ENCODE measurements at regions not wholly inside any gene's neighbourhood (a gene's known extent, or its start where the extent isn't known, plus 50 kb on each side); places are given as distances from the start of the nearest gene placed in this dataset.

DNA sequence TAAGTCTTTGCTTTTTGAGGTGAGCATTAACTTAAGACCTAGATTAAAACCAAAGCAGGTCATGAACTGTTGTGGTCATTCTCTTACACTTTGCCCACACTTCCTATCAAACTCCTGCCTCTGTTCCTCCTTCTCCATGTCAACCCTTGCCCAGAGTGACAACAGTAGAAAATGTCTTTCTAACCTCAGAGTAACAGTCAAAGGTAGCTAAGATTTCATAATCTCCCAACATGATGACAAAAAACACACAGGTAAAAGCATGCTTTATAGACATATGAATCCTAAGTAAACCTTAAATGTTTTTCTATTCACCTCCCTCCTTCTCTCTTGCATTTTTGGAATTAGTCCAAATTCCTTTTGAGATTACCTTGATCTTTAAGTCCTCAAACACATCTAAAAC lies 422.3 kb downstream of the SPATA31D1 start:
- Histone ChIP-seq H3K27me3 (no peaks in the 10 kb centered on the region), H3K4me3 (no peak overlapping the region), H3K9me3 (no peaks in the 10 kb centered on the region), H3K27ac (no peak overlapping the region), H3K36me3 (no peaks in the 10 kb centered on the region), H3K4me1 (peaks cover 0 to 19% (median 5%) of the 10 kb centered on the region in 3 donors)
- no peak for TF ChIP-seq POLR2A (IDR thresholded peaks at IDR 0.05)
- TF ChIP-seq, protein P1, sequence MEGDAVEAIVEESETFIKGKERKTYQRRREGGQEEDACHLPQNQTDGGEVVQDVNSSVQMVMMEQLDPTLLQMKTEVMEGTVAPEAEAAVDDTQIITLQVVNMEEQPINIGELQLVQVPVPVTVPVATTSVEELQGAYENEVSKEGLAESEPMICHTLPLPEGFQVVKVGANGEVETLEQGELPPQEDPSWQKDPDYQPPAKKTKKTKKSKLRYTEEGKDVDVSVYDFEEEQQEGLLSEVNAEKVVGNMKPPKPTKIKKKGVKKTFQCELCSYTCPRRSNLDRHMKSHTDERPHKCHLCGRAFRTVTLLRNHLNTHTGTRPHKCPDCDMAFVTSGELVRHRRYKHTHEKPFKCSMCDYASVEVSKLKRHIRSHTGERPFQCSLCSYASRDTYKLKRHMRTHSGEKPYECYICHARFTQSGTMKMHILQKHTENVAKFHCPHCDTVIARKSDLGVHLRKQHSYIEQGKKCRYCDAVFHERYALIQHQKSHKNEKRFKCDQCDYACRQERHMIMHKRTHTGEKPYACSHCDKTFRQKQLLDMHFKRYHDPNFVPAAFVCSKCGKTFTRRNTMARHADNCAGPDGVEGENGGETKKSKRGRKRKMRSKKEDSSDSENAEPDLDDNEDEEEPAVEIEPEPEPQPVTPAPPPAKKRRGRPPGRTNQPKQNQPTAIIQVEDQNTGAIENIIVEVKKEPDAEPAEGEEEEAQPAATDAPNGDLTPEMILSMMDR (IDR thresholded peaks at IDR 0.05), result no peak
- DNase-seq, result no peak
- intact Hi-C loops (cut with DNase I), result no loop called here

DNA sequence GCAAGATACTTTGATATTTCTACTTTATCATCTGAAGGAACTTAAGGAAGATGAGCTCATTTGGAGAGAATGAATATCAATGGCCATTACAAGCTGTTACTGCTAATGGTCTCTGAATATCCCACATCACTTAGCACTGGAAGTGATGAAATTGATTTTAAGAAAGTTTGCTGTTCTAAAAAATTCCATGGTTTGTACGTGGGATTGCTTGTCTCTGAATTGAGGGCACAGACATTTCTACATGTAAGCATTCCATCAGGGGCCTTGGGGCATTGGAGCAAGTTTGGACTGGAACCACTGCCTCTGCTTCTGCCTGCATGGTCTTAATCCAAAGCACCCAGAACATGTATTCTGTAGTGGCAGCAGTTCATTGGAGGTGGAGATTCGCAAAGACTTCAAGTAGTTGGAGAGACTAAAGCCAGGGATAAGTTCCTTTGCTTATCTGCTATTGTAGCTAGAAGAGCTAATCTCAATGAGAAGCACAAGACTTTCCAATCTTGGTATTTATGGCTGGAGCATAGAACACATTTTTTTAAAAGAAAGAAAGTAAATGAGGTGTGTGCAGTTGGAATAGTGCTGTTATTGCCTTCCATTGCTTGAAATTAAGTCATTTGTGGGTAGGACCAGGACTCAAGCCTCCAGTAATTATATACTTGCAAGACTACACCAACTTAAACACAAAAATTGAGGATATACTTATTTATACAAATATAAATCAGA lies 424.2 kb downstream of the SPATA31D1 start:
- H3K36me3 ChIP-seq, result no peaks in the 10 kb centered on the region
- peaks cover 0 to 19% (median 5%) of the 10 kb centered on the region in 3 donors for H3K4me1 ChIP-seq
- no peak overlapping the region for H3K4me3 ChIP-seq
- intact Hi-C loops (cut with DNase I), result no loop called here
- H3K9me3 ChIP-seq, result no peaks in the 10 kb centered on the region
- H3K27ac ChIP-seq, result no peak overlapping the region
- no peaks in the 10 kb centered on the region for H3K27me3 ChIP-seq
- DNase-seq, result no peak
- WGBS, 2 donors, result 23 to 48% methylated on average over 2 of the region's 2 CpGs
- no peak for TF ChIP-seq POLR2A (IDR thresholded peaks at IDR 0.05)
- TF ChIP-seq, protein P1 (IDR thresholded peaks at IDR 0.05), result no peak

- TF ChIP-seq, protein P1 (IDR thresholded peaks at IDR 0.05), result no peak
- no peak for TF ChIP-seq POLR2A (IDR thresholded peaks at IDR 0.05)
- no peaks in the 10 kb centered on the region for H3K27me3 ChIP-seq
- H3K27ac ChIP-seq, result no peak overlapping the region
- H3K4me3 ChIP-seq, result no peak overlapping the region
- no peaks in the 10 kb centered on the region for H3K36me3 ChIP-seq
- WGBS, 2 donors, result 55 to 65% methylated on average over 2 of the region's 2 CpGs
- H3K9me3 ChIP-seq, result no peaks in the 10 kb centered on the region
- H3K4me1 ChIP-seq, result peaks cover 0 to 7% (median 0%) of the 10 kb centered on the region in 3 donors
- intact Hi-C loops (cut with DNase I), result no loop called here
- no peak for DNase-seq
These were observed 428.9 kb downstream of the SPATA31D1 start for GRCh38 chr9:82417501-82417900.

- H3K4me1 ChIP-seq, result no peaks in the 10 kb centered on the region
- no peak overlapping the region for H3K4me3 ChIP-seq
- TF ChIP-seq POLR2A (IDR thresholded peaks at IDR 0.05), result no peak
- TF ChIP-seq, protein P1 (IDR thresholded peaks at IDR 0.05), result no peak
- no peaks in the 10 kb centered on the region for H3K27me3 ChIP-seq
- intact Hi-C loops (cut with DNase I), result no loop called here
- no peak for DNase-seq
- WGBS, 2 donors, result 71% methylated on average over 6 of the region's 6 CpGs
- H3K36me3 ChIP-seq, result no peaks in the 10 kb centered on the region
- no peak overlapping the region for H3K27ac ChIP-seq
- no peaks in the 10 kb centered on the region for H3K9me3 ChIP-seq
These were observed 429.8 kb downstream of the SPATA31D1 start for GRCh38 chr9:82418334-82418733.

GRCh38 chr9:82419696-82420486 lies 431.3 kb downstream of the SPATA31D1 start:
- no peak overlapping the region for H3K4me3 ChIP-seq
- no peaks in the 10 kb centered on the region for H3K27me3 ChIP-seq
- TF ChIP-seq, protein P1 (IDR thresholded peaks at IDR 0.05), result no peak
- TF ChIP-seq POLR2A (IDR thresholded peaks at IDR 0.05), result no peak
- intact Hi-C loops (cut with DNase I), result no loop called here
- WGBS, 2 donors, result 70 to 74% methylated on average over 3 of the region's 3 CpGs
- DNase-seq, result no peak
- H3K36me3 ChIP-seq, result no peaks in the 10 kb centered on the region
- no peak overlapping the region for H3K27ac ChIP-seq
- H3K9me3 ChIP-seq, result no peaks in the 10 kb centered on the region
- H3K4me1 ChIP-seq, result no peaks in the 10 kb centered on the region

Measured in esophagus squamous epithelium (tissue), 5 donors.